Epidermal melanocyte (primary cell): ENCODE measurements at regions not wholly inside any gene's neighbourhood (a gene's known extent, or its start where the extent isn't known, plus 50 kb on each side); places are given as distances from the start of the nearest gene placed in this dataset.

Source experiments
- DNase-seq: peaks from one replicate; pipeline ENCODE4 v3.0.0; 2011; ENCODE audit warnings: low spot score; ENCODE audit not compliant: insufficient read length

GRCh38 chr13:31684466-31684865, 54.9 kb upstream of the RXFP2 start:
- DNase-seq = no peak

GRCh38 chr13:31686670-31687425, 52.5 kb upstream of the RXFP2 start:
- no peak for DNase-seq
